ENCODE measurements at regions not wholly inside any gene's neighbourhood (a gene's known extent, or its start where the extent isn't known, plus 50 kb on each side); places are given as distances from the start of the nearest gene placed in this dataset.

DNA sequence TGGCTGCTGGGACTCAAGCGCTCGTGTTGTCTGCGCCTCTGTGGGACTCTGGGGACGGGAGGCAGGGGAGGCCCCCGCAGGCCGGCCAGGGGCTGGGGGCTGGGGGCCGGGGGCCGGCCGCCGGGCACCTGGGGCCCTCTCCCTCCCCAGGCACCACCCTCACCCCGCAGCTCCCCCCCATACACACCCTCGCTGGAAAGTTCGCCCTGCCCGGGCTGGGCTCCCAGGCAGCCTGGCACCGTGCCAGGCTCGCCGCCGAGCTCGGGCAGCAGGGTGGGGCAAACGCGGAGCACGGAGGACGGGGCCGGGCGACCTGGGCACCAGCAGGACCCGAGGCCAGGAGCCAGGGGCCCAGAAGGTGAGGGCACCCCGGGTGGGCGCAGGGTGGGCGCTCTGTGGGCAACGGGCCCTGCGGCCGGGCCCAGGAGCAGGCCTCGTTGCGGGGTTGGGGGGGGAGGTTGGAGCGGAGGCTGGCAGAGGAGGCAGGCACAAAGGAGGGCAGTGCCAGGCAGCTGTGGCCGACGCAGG, 76.7 kb upstream of the WNT7B start:
- Histone ChIP-seq H3K9me3 (ENCODE audit: insufficient read depth, low read length) (no peaks in the 10 kb centered on the region), H2AFZ (ENCODE audit: low read depth, low read length, severe bottlenecking) (no peak overlapping the region), H4K20me1 (ENCODE audit: low read depth, low read length) (no peaks in the 10 kb centered on the region), H3F3A (ENCODE audit: insufficient read depth) (no peaks in the 10 kb centered on the region), H3K9me2 (replicated peaks; ENCODE audit: insufficient read depth, low read length) (no peaks in the 10 kb centered on the region), H3K36me3 (ENCODE audit: low read length) (no peaks in the 10 kb centered on the region), H3K27me3 (ENCODE audit: low read length) (no peaks in the 10 kb centered on the region), H3K4me2 (ENCODE audit: low read depth, low read length, poor library complexity, severe bottlenecking) (no peak overlapping the region), H3K9ac (ENCODE audit: low read length) (no peak overlapping the region), H3K79me2 (ENCODE audit: insufficient read depth, low read length) (no peaks in the 10 kb centered on the region), H3K27ac (ENCODE audit: low read depth, low read length) (no peak overlapping the region), H3K4me3 (ENCODE audit: insufficient read depth, low read length, poor library complexity, severe bottlenecking) (no peak overlapping the region)
- TF ChIP-seq CTCF (IDR thresholded peaks at IDR 0.05; ENCODE audit: insufficient read depth, low read length, poor library complexity, severe bottlenecking) (no peak), EZH2phosphoT487 (conservative IDR thresholded peaks at IDR 0.05; ENCODE audit: low read length) (no peak)

DNA sequence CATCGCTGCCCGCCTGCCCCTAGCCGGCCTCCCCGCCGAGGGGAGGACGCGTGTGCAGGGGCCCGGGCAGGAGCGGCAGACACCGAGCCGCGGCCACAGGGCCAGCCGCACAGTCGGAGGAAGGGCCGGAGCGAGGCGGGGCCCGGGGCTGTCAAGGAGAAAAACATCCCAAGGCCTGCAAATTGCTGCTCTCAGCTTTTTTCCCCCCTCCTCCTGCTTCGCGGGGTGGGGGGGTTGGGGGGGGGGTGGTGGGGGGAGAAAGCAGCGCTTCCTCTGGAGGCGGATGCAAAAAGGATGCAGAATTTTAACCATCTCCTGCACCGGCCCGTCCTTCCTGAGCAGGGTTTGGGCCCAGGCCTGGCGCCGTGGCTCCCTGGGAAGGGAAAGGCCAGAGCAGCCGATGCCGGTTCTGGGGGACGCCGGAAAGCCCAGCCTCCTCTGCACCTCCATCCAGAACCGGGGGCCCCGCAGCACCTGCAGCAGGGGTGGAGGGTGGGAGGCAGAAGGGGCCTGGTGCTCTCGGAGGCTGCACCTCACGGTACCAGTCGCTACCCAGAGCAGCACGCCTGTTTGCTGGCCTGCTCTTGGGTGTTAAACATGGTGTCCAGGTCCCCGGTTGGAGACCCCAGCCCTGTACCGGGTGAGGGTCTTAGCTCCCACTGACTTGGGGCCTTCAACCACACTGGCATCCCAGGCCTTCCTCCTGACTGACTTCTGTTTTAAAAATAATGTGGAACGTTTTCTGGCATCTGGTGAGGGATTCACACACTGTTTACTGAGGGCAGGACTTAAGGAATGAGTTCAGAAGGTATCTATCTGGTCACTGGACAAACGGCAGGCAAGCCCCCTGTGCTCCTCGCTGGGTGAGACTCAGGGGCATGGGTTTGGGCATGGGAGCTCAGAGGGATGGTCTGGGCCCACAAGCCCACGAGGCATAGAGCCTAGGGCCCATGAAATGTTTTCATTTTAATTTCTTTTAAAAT, 77.4 kb upstream of the WNT7B start:
- Histone ChIP-seq H4K20me1 (ENCODE audit: low read depth, low read length) (no peaks in the 10 kb centered on the region), H2AFZ (ENCODE audit: low read depth, low read length, severe bottlenecking) (no peak overlapping the region), H3K9ac (ENCODE audit: low read length) (no peak overlapping the region), H3F3A (ENCODE audit: insufficient read depth) (no peaks in the 10 kb centered on the region), H3K27ac (ENCODE audit: low read depth, low read length) (no peak overlapping the region), H3K9me3 (ENCODE audit: insufficient read depth, low read length) (no peaks in the 10 kb centered on the region), H3K4me2 (ENCODE audit: low read depth, low read length, poor library complexity, severe bottlenecking) (no peak overlapping the region), H3K79me2 (ENCODE audit: insufficient read depth, low read length) (no peaks in the 10 kb centered on the region), H3K9me2 (replicated peaks; ENCODE audit: insufficient read depth, low read length) (no peaks in the 10 kb centered on the region), H3K27me3 (ENCODE audit: low read length) (no peaks in the 10 kb centered on the region), H3K36me3 (ENCODE audit: low read length) (no peaks in the 10 kb centered on the region), H3K4me3 (ENCODE audit: insufficient read depth, low read length, poor library complexity, severe bottlenecking) (no peak overlapping the region)
- no peak for TF ChIP-seq CTCF (IDR thresholded peaks at IDR 0.05; ENCODE audit: insufficient read depth, low read length, poor library complexity, severe bottlenecking)
- no peak for TF ChIP-seq EZH2phosphoT487 (conservative IDR thresholded peaks at IDR 0.05; ENCODE audit: low read length)

DNA sequence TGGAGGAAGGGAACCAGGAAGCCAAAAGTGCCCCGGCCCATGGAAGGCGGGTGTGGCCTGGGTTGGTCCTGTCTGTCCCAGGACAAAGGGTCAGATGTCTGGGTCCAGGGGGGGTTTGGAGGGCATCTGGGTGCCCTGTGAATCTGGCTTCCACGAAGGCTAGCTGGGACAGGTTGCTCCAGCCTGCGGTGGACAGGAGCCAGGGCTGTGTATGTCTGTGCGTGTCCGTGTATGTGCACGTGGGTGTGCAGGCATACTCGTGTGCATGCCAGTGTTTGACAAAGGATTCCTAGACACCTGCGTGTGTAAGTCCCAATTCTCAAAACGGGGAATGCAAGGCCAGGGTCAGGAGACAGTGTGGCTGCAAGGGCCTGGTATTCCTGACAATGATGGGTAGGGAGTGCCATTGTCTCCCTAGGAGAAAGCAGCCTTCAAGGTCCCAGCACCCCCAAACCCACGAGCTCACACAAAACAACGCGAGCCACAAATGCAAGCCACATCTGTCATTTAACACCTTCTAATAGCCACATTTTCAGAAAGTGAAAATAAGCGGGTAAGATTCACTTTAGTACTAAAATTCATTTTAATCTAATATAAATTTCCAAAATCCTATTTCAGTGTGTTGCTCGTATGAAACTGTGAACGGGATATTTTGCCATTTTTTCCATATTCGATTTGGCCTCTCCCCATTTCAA, 78.4 kb upstream of the WNT7B start:
- Histone ChIP-seq H3K36me3 (ENCODE audit: low read length) (no peaks in the 10 kb centered on the region), H3K27ac (ENCODE audit: low read depth, low read length) (no peak overlapping the region), H3K4me2 (ENCODE audit: low read depth, low read length, poor library complexity, severe bottlenecking) (no peak overlapping the region), H2AFZ (ENCODE audit: low read depth, low read length, severe bottlenecking) (no peak overlapping the region), H3K4me3 (ENCODE audit: insufficient read depth, low read length, poor library complexity, severe bottlenecking) (no peak overlapping the region), H4K20me1 (ENCODE audit: low read depth, low read length) (no peaks in the 10 kb centered on the region), H3K79me2 (ENCODE audit: insufficient read depth, low read length) (no peaks in the 10 kb centered on the region), H3F3A (ENCODE audit: insufficient read depth) (no peaks in the 10 kb centered on the region), H3K27me3 (ENCODE audit: low read length) (no peaks in the 10 kb centered on the region), H3K9me3 (ENCODE audit: insufficient read depth, low read length) (no peaks in the 10 kb centered on the region), H3K9me2 (replicated peaks; ENCODE audit: insufficient read depth, low read length) (no peaks in the 10 kb centered on the region), H3K9ac (ENCODE audit: low read length) (no peak overlapping the region)
- no peak for TF ChIP-seq EZH2phosphoT487 (conservative IDR thresholded peaks at IDR 0.05; ENCODE audit: low read length)

Measured in SU-DHL-6 (cell line).